Fibroblast of villous mesenchyme (primary cell): ENCODE measurements at regions not wholly inside any gene's neighbourhood (a gene's known extent, or its start where the extent isn't known, plus 50 kb on each side); places are given as distances from the start of the nearest gene placed in this dataset.
A peak's percentile ranks its signal among the peaks of the same experiment; 100 is the strongest.

Source experiments
- DNase-seq: peaks from one replicate; pipeline ENCODE4 v3.0.0-alpha.2; 2010; ENCODE audit warnings: low read depth
- H3K4me3 ChIP-seq: 2 replicates; pipeline ENCODE4 v1.5.1; 2011; ENCODE audit warnings: low read depth, mild to moderate bottlenecking, low read length
- CTCF ChIP-seq: IDR thresholded peaks from 2 replicates; pipeline ENCODE4 v1.5.1; 2012; ENCODE audit warnings: low read depth, mild to moderate bottlenecking, low read length; ENCODE audit not compliant: insufficient read depth

DNA sequence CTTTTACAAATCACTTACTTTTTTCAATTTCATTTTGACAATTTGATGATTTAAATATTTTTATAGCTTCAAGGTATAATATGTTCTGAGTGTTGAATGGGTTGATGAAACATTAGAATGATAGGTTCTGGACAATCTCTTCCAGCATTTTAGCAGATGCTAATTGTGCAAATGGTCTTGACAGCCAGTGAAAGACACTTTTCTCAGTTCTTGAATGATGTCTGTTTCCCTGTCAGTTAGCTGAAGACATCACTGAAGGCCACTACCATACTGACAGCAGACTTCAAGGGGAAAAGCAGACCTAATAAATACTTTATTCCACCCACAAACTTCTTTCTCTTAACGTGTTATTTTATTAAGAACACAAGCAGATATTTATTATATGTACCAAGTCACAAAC is 498.6 kb downstream of the GRXCR1 start:
- no peak for DNase-seq
- TF ChIP-seq CTCF, result no peak
- H3K4me3 ChIP-seq, result no peak overlapping the region

DNA sequence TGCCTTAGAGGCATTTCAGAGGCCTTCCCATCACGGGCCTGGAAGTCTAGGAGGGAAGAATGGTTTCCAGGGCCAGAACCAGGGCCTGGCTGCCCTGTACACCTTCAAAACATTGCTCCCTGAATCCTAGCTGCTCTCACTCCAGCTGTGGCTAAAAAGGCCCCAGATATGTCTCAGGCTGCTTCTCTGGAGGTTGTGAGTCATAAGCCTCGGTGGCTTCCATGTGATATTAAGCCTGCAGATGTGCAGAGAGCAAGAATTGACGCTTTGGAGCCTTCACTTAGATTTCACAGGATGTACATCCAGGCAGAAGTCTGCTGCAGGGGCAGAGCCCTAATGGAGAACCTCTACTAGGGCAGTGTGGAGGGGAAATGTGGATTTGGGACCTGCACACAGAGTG is 502.5 kb downstream of the GRXCR1 start:
- TF ChIP-seq CTCF, result no peak
- peak; percentile 38 for DNase-seq
- no peak overlapping the region for H3K4me3 ChIP-seq

DNA sequence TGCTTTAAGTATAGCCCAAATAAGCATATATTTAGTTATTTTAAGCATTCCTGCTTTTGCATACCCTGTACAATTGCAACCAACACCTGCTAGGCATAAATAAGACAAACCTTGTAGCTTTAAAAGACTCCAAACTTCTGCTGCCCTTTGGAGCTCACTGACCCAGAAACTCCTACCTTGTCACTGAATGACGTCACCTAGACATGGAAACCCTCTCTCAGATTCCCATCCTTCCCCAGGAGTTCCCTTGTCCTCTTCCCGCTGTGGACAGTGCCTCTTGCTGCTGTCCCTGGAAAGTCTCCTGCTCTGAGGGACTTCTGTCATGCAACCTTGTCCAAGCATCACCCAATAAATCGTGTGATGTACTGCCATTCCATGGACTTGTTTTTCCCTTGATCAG is 507.2 kb downstream of the GRXCR1 start:
- no peak for DNase-seq
- H3K4me3 ChIP-seq, result no peak overlapping the region

DNA sequence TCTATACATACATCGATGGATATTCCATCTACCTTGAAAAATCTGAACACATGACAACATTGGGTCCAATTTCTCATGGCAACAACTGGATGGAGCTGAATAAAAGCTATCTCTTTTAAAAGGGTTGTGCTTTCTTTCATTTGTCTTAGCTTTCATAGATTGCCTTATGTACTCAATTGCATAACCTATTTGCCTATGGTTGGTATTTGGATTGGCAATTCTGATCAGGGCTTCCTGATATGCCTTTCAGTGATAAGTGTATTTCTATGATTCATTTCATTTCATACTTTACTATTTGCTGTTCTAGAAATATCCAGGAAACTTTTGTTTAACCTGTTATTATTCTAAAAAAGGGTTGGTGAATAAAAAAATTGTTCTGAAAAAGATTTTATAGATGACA is 509.9 kb downstream of the GRXCR1 start:
- TF ChIP-seq CTCF, result no peak
- no peak for DNase-seq
- no peak overlapping the region for H3K4me3 ChIP-seq

More for the DNA sequence above, 507.2 kb downstream of the GRXCR1 start:
- no peak for TF ChIP-seq CTCF

GRCh38 chr4:43410636-43411035 is 518.1 kb downstream of the GRXCR1 start:
- DNase-seq, result no peak
- TF ChIP-seq CTCF, result no peak
- no peak overlapping the region for H3K4me3 ChIP-seq

- H3K4me3 ChIP-seq, result no peak overlapping the region
- DNase-seq, result peak; percentile 78
- no peak for TF ChIP-seq CTCF
Observed at GRCh38 chr4:43411226-43411625, 518.7 kb downstream of the GRXCR1 start.

GRCh38 chr4:43423276-43423675 is 530.8 kb downstream of the GRXCR1 start:
- H3K4me3 ChIP-seq, result no peak overlapping the region
- TF ChIP-seq CTCF, result no peak
- DNase-seq, result no peak
